HG03045 (cell line): ENCODE measurements at regions not wholly inside any gene's neighbourhood (a gene's known extent, or its start where the extent isn't known, plus 50 kb on each side); places are given as distances from the start of the nearest gene placed in this dataset.

Experiments
- ATAC-seq: cut with Tn5 transposase; IDR thresholded peaks from one replicate; pipeline ENCODE4 v1.9.1; 2021; ENCODE audit warnings: mild to moderate bottlenecking, moderate library complexity; ENCODE audit not compliant: unreplicated experiment

GRCh38 chr1:59105548-59106507 lies 191.1 kb upstream of the FGGY start:
- no peak for ATAC-seq

- ATAC-seq: no peak
These were observed 189.4 kb upstream of the FGGY start for GRCh38 chr1:59107516-59107915.

GRCh38 chr1:59107916-59108315 lies 189.0 kb upstream of the FGGY start:
- no peak for ATAC-seq

GRCh38 chr1:59108481-59109317 lies 188.2 kb upstream of the FGGY start:
- no peak for ATAC-seq

- ATAC-seq: no peak
These were observed 186.6 kb upstream of the FGGY start for GRCh38 chr1:59110271-59110670.

- no peak for ATAC-seq
These were observed 182.9 kb upstream of the FGGY start for GRCh38 chr1:59113876-59114457.

- ATAC-seq: no peak
These were observed 181.0 kb upstream of the FGGY start for GRCh38 chr1:59115865-59116264.

GRCh38 chr1:59116920-59117542 lies 179.9 kb upstream of the FGGY start:
- ATAC-seq: no peak

- no peak for ATAC-seq
These were observed 174.4 kb upstream of the FGGY start for GRCh38 chr1:59122527-59122926.

GRCh38 chr1:59123081-59123681 lies 173.7 kb upstream of the FGGY start:
- ATAC-seq: no peak

- ATAC-seq: no peak
These were observed 172.7 kb upstream of the FGGY start for GRCh38 chr1:59124166-59124565.

- ATAC-seq: no peak
These were observed 171.7 kb upstream of the FGGY start for GRCh38 chr1:59125154-59125553.

GRCh38 chr1:59125676-59126320 lies 171.1 kb upstream of the FGGY start:
- ATAC-seq: no peak

- no peak for ATAC-seq
These were observed 170.5 kb upstream of the FGGY start for GRCh38 chr1:59126366-59126765.

- no peak for ATAC-seq
These were observed 168.6 kb upstream of the FGGY start for GRCh38 chr1:59128239-59128736.

- ATAC-seq: no peak
These were observed 168.1 kb upstream of the FGGY start for GRCh38 chr1:59128784-59129227.

- ATAC-seq: no peak
These were observed 164.6 kb upstream of the FGGY start for GRCh38 chr1:59132295-59132694.

GRCh38 chr1:59133997-59134396 lies 162.9 kb upstream of the FGGY start:
- ATAC-seq: no peak

GRCh38 chr1:59135761-59136255 lies 161.1 kb upstream of the FGGY start:
- no peak for ATAC-seq
